HepG2 (cell line): ENCODE measurements at regions not wholly inside any gene's neighbourhood (a gene's known extent, or its start where the extent isn't known, plus 50 kb on each side); places are given as distances from the start of the nearest gene placed in this dataset.

Experiments
- ATAC-seq: fragments of 200-7000 bp; cut with Tn5 transposase; 3 replicates; pipeline ENCODE4 v1.9.1; 2020; ENCODE audit warnings: mild to moderate bottlenecking, moderate library complexity
- BruUV-seq: library from RNA; stranded (reverse); fragments of 400-500 nt; replicated peaks from 2 replicates; lab custom pipeline; 2021; lab: Mats Ljungman, UMichigan
- CTCF ChIA-PET: fragments of 300-600 bp; formaldehyde crosslinking; extraction: SDS; loops from one replicate; lab custom pipeline; 2021; ENCODE audit warnings: low total read pairs, inconsistent platforms, low intra/inter-chr PET ratio; lab: Yijun Ruan, JAX
- POLR2A ChIA-PET: fragments of 350-600 bp; sonication (Branson Sonifier 250); formaldehyde crosslinking; loops from one replicate; lab custom pipeline; 2020; ENCODE audit warnings: antibody characterized with exemption, inconsistent platforms; lab: Yijun Ruan, JAX
- DNase-seq: peaks from one replicate; pipeline ENCODE4 v3.0.0-alpha.2; 2015; ENCODE audit warnings: low spot score
- FAIRE-seq: peaks from 3 replicates; lab custom pipeline; 2011; peaks lifted over from hg19 to GRCh38; lab: Jason Lieb, UNC
- H2AFZ ChIP-seq: one replicate; pipeline ENCODE4 v1.6.1; 2011; ENCODE audit warnings: low read length, inconsistent platforms
- H3K27ac ChIP-seq: fragments of 300-600 bp; 3 replicates; pipeline ENCODE4 v1.8.0; 2011; ENCODE audit warnings: mixed run types, mild to moderate bottlenecking, mixed read lengths, low read length, inconsistent platforms; ENCODE audit not compliant: insufficient read depth; ENCODE audit errors: extremely low read length
- H3K27me3 ChIP-seq, 2 experiments: fragments of 200-600 bp in 1 of 2; 2 replicates in 1 of 2; 3 replicates in 1 of 2; pipeline versions ENCODE4 v1.6.0 to v1.8.0; 2011; ENCODE audit warnings: low read length in 2 of 2, mild to moderate bottlenecking in 2 of 2, moderate library complexity in 2 of 2, inconsistent platforms in 1 of 2; ENCODE audit not compliant: insufficient read depth in 2 of 2, control insufficient read depth in 1 of 2
- H3K36me3 ChIP-seq, 2 experiments: fragments of 200-600 bp in 1 of 2; replicated peaks in 1 of 2; 2 replicates in 1 of 2; 3 replicates in 1 of 2; pipeline versions ENCODE4 v1.5.1 to v1.8.0; 2011; ENCODE audit warnings: low read length in 2 of 2, inconsistent platforms in 1 of 2; ENCODE audit not compliant: insufficient read depth in 2 of 2, control insufficient read depth in 1 of 2
- H3K4me1 ChIP-seq: 2 replicates; pipeline ENCODE4 v1.5.1; 2012; ENCODE audit warnings: low read length, inconsistent platforms; ENCODE audit not compliant: insufficient read depth
- H3K4me2 ChIP-seq: 2 replicates; pipeline ENCODE4 v1.6.0; 2011; ENCODE audit warnings: low read depth, low read length, inconsistent platforms
- H3K4me3 ChIP-seq, 3 experiments: fragments of 200-600 bp in 1 of 3; sonication (generic), shearing (Covaris generic) in 1 of 3; replicated peaks in 1 of 3; 2 replicates each; pipeline ENCODE4 v1.5.1; 2011 to 2016; ENCODE audit warnings: low read length in 3 of 3, inconsistent platforms in 2 of 3, low read depth in 2 of 3, mild to moderate bottlenecking in 2 of 3, control low read depth in 1 of 3, mixed read lengths in 1 of 3; ENCODE audit not compliant: insufficient read depth in 1 of 3
- H3K79me2 ChIP-seq: one replicate; pipeline ENCODE4 v1.6.1; 2011; ENCODE audit warnings: low read length, inconsistent platforms; ENCODE audit not compliant: insufficient read depth
- H3K9ac ChIP-seq: 2 replicates; pipeline ENCODE4 v1.6.0; 2011; ENCODE audit warnings: mild to moderate bottlenecking, low read depth, low read length, inconsistent platforms; ENCODE audit not compliant: insufficient read depth
- H3K9me3 ChIP-seq: 2 replicates; pipeline ENCODE4 v1.5.1; 2012; ENCODE audit warnings: mild to moderate bottlenecking, low read length
- H4K20me1 ChIP-seq: 2 replicates; pipeline ENCODE4 v1.6.0; 2011; ENCODE audit warnings: inconsistent platforms, mild to moderate bottlenecking, low read length, moderate library complexity; ENCODE audit not compliant: insufficient read depth
- DNMT1 ChIP-seq: sonication (generic); formaldehyde crosslinking; IDR thresholded peaks from 2 replicates; pipeline ENCODE4 v1.5.1; 2020; ENCODE audit warnings: mild to moderate bottlenecking, missing genetic modification reagents
- HCFC1 ChIP-seq: fragments of 150-350 bp; IDR thresholded peaks from 2 replicates; pipeline ENCODE4 v1.6.1; 2014; ENCODE audit warnings: low read depth, low read length
- HOXD1 ChIP-seq: sonication (generic); formaldehyde crosslinking; IDR thresholded peaks from 2 replicates; pipeline ENCODE4 v1.5.0; 2020; ENCODE audit warnings: missing genetic modification reagents
- KLF12 ChIP-seq: sonication (generic); formaldehyde crosslinking; IDR thresholded peaks from 2 replicates; pipeline ENCODE4 v1.4.0; 2020; ENCODE audit warnings: missing genetic modification reagents, borderline replicate concordance
- MAFG ChIP-seq: sonication (generic); formaldehyde crosslinking; IDR thresholded peaks from 2 replicates; pipeline ENCODE4 v1.5.1; 2020; ENCODE audit warnings: mild to moderate bottlenecking, missing genetic modification reagents
- NFE2 ChIP-seq: sonication (generic); formaldehyde crosslinking; IDR thresholded peaks from 2 replicates; pipeline ENCODE4 v1.4.0; 2020; ENCODE audit warnings: missing genetic modification reagents
- RFXANK ChIP-seq: IDR thresholded peaks from 2 replicates; pipeline ENCODE4 v1.6.1; 2016
- SSRP1 ChIP-seq: IDR thresholded peaks from 2 replicates; pipeline ENCODE4 v1.6.1; 2016; ENCODE audit warnings: control low read depth
- UBTF ChIP-seq: sonication (generic); formaldehyde crosslinking; IDR thresholded peaks from 2 replicates; pipeline ENCODE4 v1.4.0; 2020; ENCODE audit warnings: mild to moderate bottlenecking, missing genetic modification reagents
- ZNF264 ChIP-seq: sonication (generic); formaldehyde crosslinking; IDR thresholded peaks from 2 replicates; pipeline ENCODE4 v1.4.0; 2020; ENCODE audit warnings: missing genetic modification reagents
- ZNF274 ChIP-seq: sonication (generic); formaldehyde crosslinking; IDR thresholded peaks from 2 replicates; pipeline ENCODE4 v1.5.1; 2020; ENCODE audit warnings: mild to moderate bottlenecking, missing genetic modification reagents
- ZNF501 ChIP-seq: sonication (generic); formaldehyde crosslinking; IDR thresholded peaks from 2 replicates; pipeline ENCODE4 v1.5.1; 2020; ENCODE audit warnings: mild to moderate bottlenecking, moderate library complexity, missing genetic modification reagents
- ZNF549 ChIP-seq: sonication (generic); formaldehyde crosslinking; IDR thresholded peaks from 2 replicates; pipeline ENCODE4 v1.5.0; 2020; ENCODE audit warnings: missing genetic modification reagents
- ZNF563 ChIP-seq: sonication (generic); formaldehyde crosslinking; IDR thresholded peaks from 2 replicates; pipeline ENCODE4 v1.8.0; 2022; ENCODE audit warnings: mild to moderate bottlenecking, moderate library complexity, missing genetic modification reagents
- ZNF7 ChIP-seq: IDR thresholded peaks from 2 replicates; pipeline ENCODE4 v1.6.1; 2016; ENCODE audit warnings: missing biosample characterization, missing genetic modification reagents
- ZNF709 ChIP-seq: sonication (generic); formaldehyde crosslinking; IDR thresholded peaks from 2 replicates; pipeline ENCODE4 v1.5.0; 2020; ENCODE audit warnings: mild to moderate bottlenecking, missing genetic modification reagents
- ZNF75D ChIP-seq: sonication (generic); formaldehyde crosslinking; IDR thresholded peaks from 2 replicates; pipeline ENCODE4 v1.8.1; 2023; ENCODE audit warnings: missing genetic modification reagents, mild to moderate bottlenecking, borderline replicate concordance
- ZSCAN21 ChIP-seq: sonication (generic); formaldehyde crosslinking; IDR thresholded peaks from 2 replicates; pipeline ENCODE4 v1.8.0; 2022; ENCODE audit warnings: mild to moderate bottlenecking, missing genetic modification reagents, moderate library complexity, borderline replicate concordance
- WGBS: methylation state at CpG from one replicate; pipeline ENCODE4 v1.1.6; 2017; ENCODE audit warnings: low lambda C conversion rate; 5-methylcytosine and 5-hydroxymethylcytosine counted together
- in situ Hi-C: cut with HindIII; loops from 2 replicates; pipeline ENCODE4 v1.10.0; 2017; ENCODE audit warnings: low pct_unique_long_range_greater_than_20kb; ENCODE audit not compliant: extremely low pct_ligation_motif_present
- intact Hi-C: fragments of 100-400 bp; cut with micrococcal nuclease; formaldehyde crosslinking; loops from one replicate; pipeline ENCODE4 v1.10.0; 2022; ENCODE audit not compliant: unreplicated experiment
- TF ChIP-seq, protein P1 (sequence below): sonication (generic); formaldehyde crosslinking; IDR thresholded peaks from 2 replicates; pipeline ENCODE4 v1.5.1; 2020; ENCODE audit warnings: mild to moderate bottlenecking, missing genetic modification reagents, borderline replicate concordance

DNA sequence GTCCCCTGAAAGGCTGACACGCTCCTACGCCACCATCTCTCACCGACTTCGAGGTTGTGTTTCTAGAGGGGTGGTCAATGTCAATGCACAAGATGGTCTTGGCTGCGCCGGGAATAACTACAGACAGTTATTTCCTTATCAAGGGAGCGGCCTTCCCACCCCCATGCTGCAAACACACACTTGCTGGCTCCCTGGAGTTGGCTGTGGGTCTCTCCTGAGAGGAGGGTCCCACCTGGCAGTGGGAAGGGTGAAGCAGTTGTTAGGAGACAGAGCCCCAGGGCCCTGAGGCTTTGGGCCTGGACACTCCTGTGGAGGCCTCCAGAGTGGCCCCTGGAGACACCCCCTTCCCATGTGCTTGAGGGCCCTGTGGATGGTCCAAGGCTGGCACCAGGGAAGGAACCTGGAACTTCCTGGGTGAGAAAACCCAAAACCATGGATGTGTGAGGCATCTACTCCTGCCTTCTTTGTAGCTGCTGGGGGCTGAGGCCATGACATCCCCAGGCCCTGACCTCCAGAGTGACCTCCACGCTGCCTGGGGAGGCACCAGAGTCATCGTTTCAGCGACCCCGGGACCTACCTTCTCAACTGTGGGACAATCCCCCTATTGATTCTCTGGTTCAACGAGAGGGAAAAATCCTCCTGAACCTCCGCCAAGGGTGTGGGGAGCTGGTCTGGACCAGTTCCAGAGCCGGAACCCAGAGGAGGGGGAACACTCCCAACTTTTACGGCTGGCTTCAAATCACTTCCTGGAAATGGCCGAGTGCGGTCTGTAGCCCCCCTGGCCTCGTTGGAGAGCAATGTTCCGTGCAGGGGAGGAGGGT is 101.1 kb upstream of the COL5A1 start:
- Histone ChIP-seq H3K9ac (no peak overlapping the region), H2AFZ (no peak overlapping the region), H3K36me3 (no peaks in the 10 kb centered on the region), H3K27me3 (peaks cover 13 to 80% of the 10 kb centered on the region in 2 experiments), H3K4me2 (no peak overlapping the region), H3K9me3 (no peaks in the 10 kb centered on the region), H3K4me1 (no peaks in the 10 kb centered on the region), H3K79me2 (no peaks in the 10 kb centered on the region), H4K20me1 (no peaks in the 10 kb centered on the region), H3K4me3 (no peak overlapping the region), H3K27ac (no peak overlapping the region)
- FAIRE-seq: no peak
- POLR2A ChIA-PET: no interaction called here
- intact Hi-C loops: no loop called here
- BruUV-seq: no TSS peak
- TF ChIP-seq HCFC1 (no peak), ZNF501 (no peak), UBTF (CRISPR knock-in tag) (no peak), ZSCAN21 (CRISPR knock-in tag) (no peak), ZNF563 (CRISPR knock-in tag) (no peak), MAFG (CRISPR knock-in tag) (no peak), ZNF75D (CRISPR knock-in tag) (no peak), DNMT1 (CRISPR knock-in tag) (no peak), HOXD1 (CRISPR knock-in tag) (no peak), RFXANK (CRISPR knock-in tag) (no peak), ZNF274 (CRISPR knock-in tag) (no peak), ZNF264 (CRISPR knock-in tag) (no peak), ZNF7 (no peak), ZNF549 (CRISPR knock-in tag) (no peak), KLF12 (CRISPR knock-in tag) (no peak), SSRP1 (CRISPR knock-in tag) (no peak), NFE2 (no peak), ZNF709 (CRISPR knock-in tag) (no peak)
- TF ChIP-seq, protein P1, sequence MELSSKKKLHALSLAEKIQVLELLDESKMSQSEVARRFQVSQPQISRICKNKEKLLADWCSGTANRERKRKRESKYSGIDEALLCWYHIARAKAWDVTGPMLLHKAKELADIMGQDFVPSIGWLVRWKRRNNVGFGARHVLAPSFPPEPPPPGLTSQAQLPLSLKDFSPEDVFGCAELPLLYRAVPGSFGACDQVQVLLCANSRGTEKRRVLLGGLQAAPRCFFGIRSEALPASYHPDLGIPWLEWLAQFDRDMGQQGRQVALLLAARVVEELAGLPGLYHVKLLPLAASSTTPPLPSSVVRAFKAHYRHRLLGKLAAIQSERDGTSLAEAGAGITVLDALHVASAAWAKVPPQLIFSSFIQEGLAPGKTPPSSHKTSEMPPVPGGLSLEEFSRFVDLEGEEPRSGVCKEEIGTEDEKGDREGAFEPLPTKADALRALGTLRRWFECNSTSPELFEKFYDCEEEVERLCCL (CRISPR knock-in tag): no peak
- no peak for ATAC-seq
- 17% methylated on average over 8 of the region's 19 CpGs for WGBS
- no peak for DNase-seq
- in situ Hi-C loops: no loop called here
- CTCF ChIA-PET: no interaction called here
